ENCODE measurements at regions not wholly inside any gene's neighbourhood (a gene's known extent, or its start where the extent isn't known, plus 50 kb on each side); places are given as distances from the start of the nearest gene placed in this dataset.

DNA sequence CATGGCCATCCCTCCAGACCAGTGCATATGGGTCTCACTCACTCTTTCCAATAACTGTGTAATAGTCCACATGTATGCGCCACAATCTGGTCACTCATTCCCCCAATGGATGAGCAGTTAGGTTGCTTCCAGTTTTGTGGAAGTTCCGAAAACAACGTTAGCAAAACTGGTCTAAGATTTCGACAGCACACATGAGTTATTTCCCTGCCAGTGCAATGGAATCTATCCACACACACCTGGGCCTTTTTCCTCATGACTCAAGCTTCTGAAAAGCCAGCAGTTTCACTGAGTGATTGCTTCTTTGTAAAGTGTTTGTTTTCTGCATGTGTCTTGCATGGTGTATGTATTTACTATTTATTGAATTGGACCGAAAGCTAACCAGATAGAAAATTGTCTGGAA lies 58.8 kb upstream of the FHIP2A start:
- Histone ChIP-seq H3K9me1 (ENCODE audit: insufficient read depth, low read length) (no peaks in the 10 kb centered on the region), H3K4me2 (ENCODE audit: low read depth, low read length) (no peak overlapping the region), H3K23ac (ENCODE audit: low read depth, low read length) (no peak overlapping the region), H3K14ac (replicated peaks; ENCODE audit: low read depth, low read length) (no peak overlapping the region; the same call in 1 of the 2 replicates), H3K9ac (ENCODE audit: low read depth, low read length) (no peak overlapping the region), H2AK9ac (replicated peaks; ENCODE audit: low read depth, low read length, poor library complexity) (peak overlapping the region; percentile 42), H3K56ac (ENCODE audit: extremely low read depth, insufficient read depth, low read length) (no peak overlapping the region), H3K36me3 (ENCODE audit: control insufficient read depth, insufficient read depth, low read length) (no peaks in the 10 kb centered on the region), H3K27ac (ENCODE audit: insufficient read depth, low read length) (no peak overlapping the region), H3K79me1 (ENCODE audit: low read depth in 1 of 2, low read length in 2 of 2) (peaks cover 0 to 3% of the 10 kb centered on the region in 2 experiments; a peak in 1 of 4 replicates), H4K5ac (ENCODE audit: low read depth, low read length) (no peak overlapping the region), H4K8ac (ENCODE audit: low read depth in 2 of 2, low read length in 2 of 2) (no peak overlapping the region), H3K4me1 (ENCODE audit: control insufficient read depth, insufficient read depth, low read length) (no peaks in the 10 kb centered on the region), H2BK120ac (ENCODE audit: low read depth, low read length) (no peak overlapping the region), H3K9me3 (ENCODE audit: control insufficient read depth, insufficient read depth, low read length) (no peaks in the 10 kb centered on the region), H3K4ac (ENCODE audit: low read depth, low read length) (no peak overlapping the region), H2BK15ac (ENCODE audit: low read depth, low read length) (peak overlapping the region; percentile 43; the same call in 1 of the 3 replicates), H3K18ac (ENCODE audit: low read depth, low read length) (no peak overlapping the region), H3K4me3 (ENCODE audit: insufficient read depth, low read depth, low read length) (no peak overlapping the region), H2BK20ac (ENCODE audit: low read depth, low read length) (no peak overlapping the region), H2AFZ (replicated peaks; ENCODE audit: low read length, poor library complexity) (no peak overlapping the region), H4K20me1 (ENCODE audit: insufficient read depth, low read length) (no peaks in the 10 kb centered on the region), H2AK5ac (ENCODE audit: low read depth, low read length) (no peak overlapping the region), H4K91ac (ENCODE audit: insufficient read depth, low read depth, low read length) (no peak overlapping the region), H2BK5ac (ENCODE audit: low read depth, low read length, poor library complexity, severe bottlenecking) (no peak overlapping the region), H3K27me3 (ENCODE audit: control insufficient read depth, insufficient read depth, low read length) (peaks cover 2% of the 10 kb centered on the region; the same call in 1 of the 2 replicates)
- no peak for ATAC-seq (ENCODE audit: low read depth)
- WGBS, 2 experiments (ENCODE audit: extremely low coverage in 2 of 2, insufficient read length in 1 of 2), result 100% methylated on average over 3 of the region's 5 CpGs; no CpG with 5 or more reads in 1 of the 2 experiments
- TF ChIP-seq, protein P1, sequence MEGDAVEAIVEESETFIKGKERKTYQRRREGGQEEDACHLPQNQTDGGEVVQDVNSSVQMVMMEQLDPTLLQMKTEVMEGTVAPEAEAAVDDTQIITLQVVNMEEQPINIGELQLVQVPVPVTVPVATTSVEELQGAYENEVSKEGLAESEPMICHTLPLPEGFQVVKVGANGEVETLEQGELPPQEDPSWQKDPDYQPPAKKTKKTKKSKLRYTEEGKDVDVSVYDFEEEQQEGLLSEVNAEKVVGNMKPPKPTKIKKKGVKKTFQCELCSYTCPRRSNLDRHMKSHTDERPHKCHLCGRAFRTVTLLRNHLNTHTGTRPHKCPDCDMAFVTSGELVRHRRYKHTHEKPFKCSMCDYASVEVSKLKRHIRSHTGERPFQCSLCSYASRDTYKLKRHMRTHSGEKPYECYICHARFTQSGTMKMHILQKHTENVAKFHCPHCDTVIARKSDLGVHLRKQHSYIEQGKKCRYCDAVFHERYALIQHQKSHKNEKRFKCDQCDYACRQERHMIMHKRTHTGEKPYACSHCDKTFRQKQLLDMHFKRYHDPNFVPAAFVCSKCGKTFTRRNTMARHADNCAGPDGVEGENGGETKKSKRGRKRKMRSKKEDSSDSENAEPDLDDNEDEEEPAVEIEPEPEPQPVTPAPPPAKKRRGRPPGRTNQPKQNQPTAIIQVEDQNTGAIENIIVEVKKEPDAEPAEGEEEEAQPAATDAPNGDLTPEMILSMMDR (conservative IDR thresholded peaks at IDR 0.05; ENCODE audit: low read depth, low read length), result no peak
- DNase-seq, result no peak
- in situ Hi-C loops (cut with MboI; ENCODE audit: low sequenced_read_pairs), result no loop called here
- intact Hi-C loops (cut with micrococcal nuclease), result no loop called here
- CTCF ChIA-PET, result no interaction called here
- POLR2A ChIA-PET (ENCODE audit: unreplicated experiment), result no interaction called here
- BruUV-seq (replicated peaks), result no TSS peak
- dilution Hi-C loops (cut with HindIII; ENCODE audit: low sequenced_read_pairs, unreplicated experiment), result no loop called here
